Prostate gland (tissue), 2 donors: ENCODE measurements at regions not wholly inside any gene's neighbourhood (a gene's known extent, or its start where the extent isn't known, plus 50 kb on each side); places are given as distances from the start of the nearest gene placed in this dataset.

Source experiments
- DNase-seq: peaks from one replicate; pipeline ENCODE4 v3.0.0-alpha.2; 2019; ENCODE audit warnings: low spot score
- H3K27ac ChIP-seq, 2 donors: fragments of 200-600 bp; sonication (generic); 2 replicates each; pipeline ENCODE4 v1.5.1; 2017 to 2019
- H3K27me3 ChIP-seq: fragments of 200-600 bp; sonication (generic); replicated peaks from 2 replicates; pipeline ENCODE4 v1.5.1; 2019; ENCODE audit not compliant: insufficient read depth
- H3K36me3 ChIP-seq, 2 donors: fragments of 200-600 bp; sonication (generic); 1 replicate in 1 of 2; 2 replicates in 1 of 2; pipeline versions ENCODE4 v1.5.1 to v1.8.1; 2017 to 2019
- H3K4me1 ChIP-seq: fragments of 200-600 bp; sonication (generic); replicated peaks from 2 replicates; pipeline ENCODE4 v1.5.1; 2019
- H3K4me3 ChIP-seq, 2 donors: fragments of 200-600 bp; sonication (generic); 2 replicates each; pipeline ENCODE4 v1.5.1; 2017 to 2019
- H3K9me3 ChIP-seq: fragments of 200-600 bp; sonication (generic); 2 replicates; pipeline ENCODE4 v1.5.1; 2017
- CTCF ChIP-seq, 4 experiments: fragments of 200-600 bp in 2 of 4; fragments of 450-650 bp in 2 of 4; sonication (generic) in 2 of 4; IDR thresholded peaks; 1 replicate in 3 of 4; 2 replicates in 1 of 4; pipeline ENCODE4 v1.5.1; 2016 to 2019; ENCODE audit warnings: antibody characterized with exemption in 4 of 4, mild to moderate bottlenecking in 2 of 4, moderate library complexity in 2 of 4
- POLR2A ChIP-seq: fragments of 450-650 bp; IDR thresholded peaks from one replicate; pipeline ENCODE4 v1.6.1; 2016; ENCODE audit warnings: antibody characterized with exemption, mild to moderate bottlenecking
- POLR2AphosphoS5 ChIP-seq: sonication (generic); formaldehyde crosslinking; IDR thresholded peaks from one replicate; pipeline ENCODE4 v1.6.1; 2017; ENCODE audit warnings: antibody characterized with exemption
- WGBS: methylation state at CpG from one replicate; pipeline ENCODE4 v1.1.5; 2018; 5-methylcytosine and 5-hydroxymethylcytosine counted together
- intact Hi-C: fragments of 100-400 bp; cut with DNase I; formaldehyde crosslinking; loops from one replicate; pipeline ENCODE4 v1.14.2; 2022

DNA sequence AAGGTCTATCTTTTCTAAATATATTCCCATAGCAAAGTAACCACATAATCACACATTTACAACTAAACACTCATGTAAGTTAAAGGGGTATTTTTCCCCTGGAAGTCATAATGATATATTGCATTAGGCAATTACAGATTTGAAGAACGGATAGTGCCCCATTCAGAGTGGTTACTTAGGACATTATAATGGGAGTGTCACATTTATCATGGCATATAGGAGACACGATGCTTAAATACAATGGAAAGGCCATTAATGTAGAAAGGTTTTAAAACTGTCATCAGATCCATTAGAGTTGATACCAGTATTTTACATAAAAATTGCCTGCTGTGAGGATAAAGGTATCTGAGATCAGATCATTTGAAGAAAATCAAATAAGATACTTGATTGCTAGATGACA, 582.0 kb upstream of the SEMA6D start:
- intact Hi-C loops: no loop called here
- H3K36me3 ChIP-seq: no peaks in the 10 kb centered on the region
- no peak for DNase-seq
- H3K4me1 ChIP-seq: no peaks in the 10 kb centered on the region
- H3K4me3 ChIP-seq: no peak overlapping the region
- H3K27ac ChIP-seq: no peak overlapping the region
- no peaks in the 10 kb centered on the region for H3K27me3 ChIP-seq
- no peak for TF ChIP-seq CTCF (IDR thresholded peaks at IDR 0.05)
- no peak for TF ChIP-seq POLR2A
- no peak for TF ChIP-seq POLR2AphosphoS5
- no peaks in the 10 kb centered on the region for H3K9me3 ChIP-seq
- WGBS: 12% methylated on average over 2 of the region's 2 CpGs

GRCh38 chr15:47136236-47136635, 581.1 kb upstream of the SEMA6D start:
- no peak overlapping the region for H3K4me3 ChIP-seq
- no peaks in the 10 kb centered on the region for H3K4me1 ChIP-seq
- H3K9me3 ChIP-seq: no peaks in the 10 kb centered on the region
- no peak for TF ChIP-seq POLR2A
- TF ChIP-seq POLR2AphosphoS5: no peak
- TF ChIP-seq CTCF (IDR thresholded peaks at IDR 0.05): no peak
- H3K27me3 ChIP-seq: no peaks in the 10 kb centered on the region
- no peaks in the 10 kb centered on the region for H3K36me3 ChIP-seq
- no peak overlapping the region for H3K27ac ChIP-seq
- intact Hi-C loops: no loop called here
- 77% methylated on average over 2 of the region's 2 CpGs for WGBS
- DNase-seq: no peak

GRCh38 chr15:47139965-47140364, 577.3 kb upstream of the SEMA6D start:
- no peak for TF ChIP-seq POLR2AphosphoS5
- no peak for TF ChIP-seq POLR2A
- TF ChIP-seq CTCF (IDR thresholded peaks at IDR 0.05): no peak
- Histone ChIP-seq H3K27ac (no peak overlapping the region), H3K36me3 (no peaks in the 10 kb centered on the region), H3K9me3 (no peaks in the 10 kb centered on the region), H3K4me1 (no peaks in the 10 kb centered on the region), H3K4me3 (no peak overlapping the region), H3K27me3 (no peaks in the 10 kb centered on the region)
- no peak for DNase-seq
- intact Hi-C loops: no loop called here
- WGBS: 50% methylated on average over 2 of the region's 2 CpGs

DNA sequence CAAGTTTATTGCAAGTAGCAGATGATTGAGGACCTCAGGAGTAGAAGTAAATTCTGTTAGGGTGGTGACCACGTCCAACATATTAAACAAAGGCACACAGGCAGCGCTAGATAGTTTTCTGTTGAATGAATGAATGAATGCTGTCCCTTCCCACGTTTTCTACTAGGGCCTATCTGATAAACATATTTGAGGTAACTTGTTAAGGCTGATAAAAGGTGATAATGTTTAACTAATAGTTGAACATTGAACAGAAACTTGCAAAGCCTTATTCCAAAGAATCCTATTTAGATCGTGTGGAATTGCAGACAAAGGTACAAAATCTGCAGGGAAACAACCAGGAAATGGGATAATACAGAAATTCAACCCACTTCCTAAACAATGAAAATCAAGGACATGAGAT, 559.5 kb upstream of the SEMA6D start:
- TF ChIP-seq POLR2A (no peak), POLR2AphosphoS5 (no peak), CTCF (IDR thresholded peaks at IDR 0.05) (no peak)
- 81% methylated on average over 4 of the region's 4 CpGs for WGBS
- H3K27ac ChIP-seq: no peak overlapping the region
- H3K4me1 ChIP-seq: no peaks in the 10 kb centered on the region
- no peak overlapping the region for H3K4me3 ChIP-seq
- no peaks in the 10 kb centered on the region for H3K27me3 ChIP-seq
- H3K36me3 ChIP-seq: no peaks in the 10 kb centered on the region
- DNase-seq: no peak
- intact Hi-C loops: no loop called here
- H3K9me3 ChIP-seq: no peaks in the 10 kb centered on the region

DNA sequence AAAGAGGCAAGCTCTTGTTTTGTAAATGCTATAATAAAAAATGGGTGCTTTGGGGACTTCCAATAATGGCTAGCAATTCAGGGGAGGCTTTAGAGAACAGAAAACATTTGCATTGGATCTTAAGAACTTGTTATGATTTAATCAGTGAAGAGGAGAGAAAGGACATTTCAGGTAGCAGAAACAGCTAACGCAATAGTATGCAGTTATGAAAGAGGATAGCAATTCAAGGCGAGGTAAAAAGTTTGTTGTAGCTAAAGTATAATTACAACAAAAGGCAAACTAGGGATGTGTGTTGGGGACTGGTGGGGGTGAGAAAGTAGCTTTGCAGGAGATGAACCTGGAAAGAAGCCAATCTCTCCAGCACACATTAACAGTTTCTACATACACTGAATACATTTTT, 558.7 kb upstream of the SEMA6D start:
- 60% methylated on average over 2 of the region's 2 CpGs for WGBS

More for the DNA sequence above, 558.7 kb upstream of the SEMA6D start:
- Histone ChIP-seq H3K4me3 (no peak overlapping the region), H3K27ac (no peak overlapping the region), H3K27me3 (no peaks in the 10 kb centered on the region), H3K9me3 (no peaks in the 10 kb centered on the region), H3K36me3 (no peaks in the 10 kb centered on the region), H3K4me1 (no peaks in the 10 kb centered on the region)
- intact Hi-C loops: no loop called here
- no peak for TF ChIP-seq POLR2AphosphoS5
- no peak for TF ChIP-seq POLR2A
- TF ChIP-seq CTCF (IDR thresholded peaks at IDR 0.05): no peak
- DNase-seq: no peak
